ENCODE measurements at regions not wholly inside any gene's neighbourhood (a gene's known extent, or its start where the extent isn't known, plus 50 kb on each side); places are given as distances from the start of the nearest gene placed in this dataset.

DNA sequence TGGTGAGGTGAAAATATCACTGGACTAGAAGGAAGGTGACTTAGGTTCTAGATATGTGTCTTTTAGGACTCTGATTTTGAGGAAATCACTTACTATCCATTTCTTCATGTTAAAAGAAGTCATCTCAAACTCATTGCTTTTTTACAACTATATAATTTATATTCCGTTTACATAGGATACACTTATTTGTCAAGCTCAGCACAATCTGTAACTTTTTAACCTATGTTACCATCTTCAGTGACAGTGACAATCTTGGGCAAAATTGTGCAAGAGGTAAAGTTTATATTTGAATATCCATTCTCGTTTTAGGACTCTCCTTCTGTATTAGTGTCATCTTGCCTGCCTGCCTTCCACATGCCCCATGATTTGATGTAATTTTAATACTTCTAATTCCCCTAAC, 74.0 kb upstream of the FAM83B start:
- Histone ChIP-seq H3K27me3 (ENCODE audit: control insufficient read depth in 1 of 2, insufficient read depth in 2 of 2, low read length in 2 of 2) (no peaks in the 10 kb centered on the region), H3K27ac (ENCODE audit: low read depth, low read length) (no peak overlapping the region), H3K4me1 (ENCODE audit: insufficient read depth, low read length) (no peaks in the 10 kb centered on the region), H3K9me3 (ENCODE audit: low read length) (no peaks in the 10 kb centered on the region), H3K36me3 (ENCODE audit: insufficient read depth, low read length) (no peaks in the 10 kb centered on the region), H3K9ac (ENCODE audit: low read length) (no peak overlapping the region), H3K4me3 (ENCODE audit: low read depth in 1 of 2, low read length in 2 of 2) (no peak overlapping the region)

- H3K27ac ChIP-seq (ENCODE audit: low read depth, low read length): no peak overlapping the region
- H3K4me1 ChIP-seq (ENCODE audit: insufficient read depth, low read length): no peaks in the 10 kb centered on the region
- no peak overlapping the region for H3K9ac ChIP-seq (ENCODE audit: low read length)
- H3K9me3 ChIP-seq (ENCODE audit: low read length): no peaks in the 10 kb centered on the region
- H3K36me3 ChIP-seq (ENCODE audit: insufficient read depth, low read length): no peaks in the 10 kb centered on the region
- no peaks in the 10 kb centered on the region for H3K27me3 ChIP-seq (ENCODE audit: control insufficient read depth in 1 of 2, insufficient read depth in 2 of 2, low read length in 2 of 2)
- no peak overlapping the region for H3K4me3 ChIP-seq (ENCODE audit: low read depth in 1 of 2, low read length in 2 of 2)
Observed at GRCh38 chr6:54775576-54775975, 71.0 kb upstream of the FAM83B start.

GRCh38 chr6:54776891-54777290, 69.7 kb upstream of the FAM83B start:
- H3K4me3 ChIP-seq (ENCODE audit: low read depth in 1 of 2, low read length in 2 of 2): no peak overlapping the region
- no peaks in the 10 kb centered on the region for H3K9me3 ChIP-seq (ENCODE audit: low read length)
- H3K27ac ChIP-seq (ENCODE audit: low read depth, low read length): no peak overlapping the region
- H3K27me3 ChIP-seq (ENCODE audit: control insufficient read depth in 1 of 2, insufficient read depth in 2 of 2, low read length in 2 of 2): no peaks in the 10 kb centered on the region
- no peaks in the 10 kb centered on the region for H3K36me3 ChIP-seq (ENCODE audit: insufficient read depth, low read length)
- H3K4me1 ChIP-seq (ENCODE audit: insufficient read depth, low read length): no peaks in the 10 kb centered on the region
- no peak overlapping the region for H3K9ac ChIP-seq (ENCODE audit: low read length)

DNA sequence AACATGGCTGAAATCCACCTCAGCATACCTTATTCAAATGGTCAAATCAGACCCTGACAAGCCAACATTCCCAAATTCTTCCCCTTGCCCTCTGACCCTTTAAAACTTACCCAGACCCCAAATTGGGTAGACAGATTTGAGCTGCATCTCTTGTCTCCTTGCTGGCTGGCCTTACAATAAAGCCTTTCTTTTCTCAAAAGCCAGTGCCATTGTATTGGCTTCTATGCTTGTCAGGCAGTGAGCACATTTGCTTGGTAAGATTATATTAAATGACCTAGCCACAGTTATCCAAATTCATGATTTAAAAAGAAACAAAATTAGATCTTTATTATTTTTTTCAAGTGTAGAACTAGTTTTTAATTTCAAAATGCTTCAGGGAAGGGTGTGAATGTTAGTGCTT, 67.8 kb upstream of the FAM83B start:
- H3K36me3 ChIP-seq (ENCODE audit: insufficient read depth, low read length): no peaks in the 10 kb centered on the region
- no peaks in the 10 kb centered on the region for H3K27me3 ChIP-seq (ENCODE audit: control insufficient read depth in 1 of 2, insufficient read depth in 2 of 2, low read length in 2 of 2)
- H3K4me3 ChIP-seq (ENCODE audit: low read depth in 1 of 2, low read length in 2 of 2): no peak overlapping the region
- H3K4me1 ChIP-seq (ENCODE audit: insufficient read depth, low read length): no peaks in the 10 kb centered on the region
- H3K9me3 ChIP-seq (ENCODE audit: low read length): no peaks in the 10 kb centered on the region
- no peak overlapping the region for H3K9ac ChIP-seq (ENCODE audit: low read length)
- H3K27ac ChIP-seq (ENCODE audit: low read depth, low read length): no peak overlapping the region

GRCh38 chr6:54784011-54784410, 62.6 kb upstream of the FAM83B start:
- Histone ChIP-seq H3K9ac (ENCODE audit: low read length) (no peak overlapping the region), H3K4me3 (ENCODE audit: low read depth in 1 of 2, low read length in 2 of 2) (no peak overlapping the region), H3K9me3 (ENCODE audit: low read length) (no peaks in the 10 kb centered on the region), H3K36me3 (ENCODE audit: insufficient read depth, low read length) (no peaks in the 10 kb centered on the region), H3K27ac (ENCODE audit: low read depth, low read length) (no peak overlapping the region), H3K27me3 (ENCODE audit: control insufficient read depth in 1 of 2, insufficient read depth in 2 of 2, low read length in 2 of 2) (no peaks in the 10 kb centered on the region), H3K4me1 (ENCODE audit: insufficient read depth, low read length) (no peaks in the 10 kb centered on the region)

GRCh38 chr6:54786154-54786553, 60.4 kb upstream of the FAM83B start:
- Histone ChIP-seq H3K27me3 (ENCODE audit: control insufficient read depth in 1 of 2, insufficient read depth in 2 of 2, low read length in 2 of 2) (no peaks in the 10 kb centered on the region), H3K9me3 (ENCODE audit: low read length) (no peaks in the 10 kb centered on the region), H3K4me1 (ENCODE audit: insufficient read depth, low read length) (no peaks in the 10 kb centered on the region), H3K4me3 (ENCODE audit: low read depth in 1 of 2, low read length in 2 of 2) (no peak overlapping the region), H3K36me3 (ENCODE audit: insufficient read depth, low read length) (no peaks in the 10 kb centered on the region), H3K27ac (ENCODE audit: low read depth, low read length) (no peak overlapping the region), H3K9ac (ENCODE audit: low read length) (no peak overlapping the region)

- Histone ChIP-seq H3K4me3 (ENCODE audit: low read depth in 1 of 2, low read length in 2 of 2) (no peak overlapping the region), H3K27ac (ENCODE audit: low read depth, low read length) (no peak overlapping the region), H3K9me3 (ENCODE audit: low read length) (no peaks in the 10 kb centered on the region), H3K4me1 (ENCODE audit: insufficient read depth, low read length) (no peaks in the 10 kb centered on the region), H3K27me3 (ENCODE audit: control insufficient read depth in 1 of 2, insufficient read depth in 2 of 2, low read length in 2 of 2) (no peaks in the 10 kb centered on the region), H3K36me3 (ENCODE audit: insufficient read depth, low read length) (no peaks in the 10 kb centered on the region), H3K9ac (ENCODE audit: low read length) (no peak overlapping the region)
Observed at GRCh38 chr6:54787825-54788224, 58.7 kb upstream of the FAM83B start.

Measured in muscle layer of colon (tissue), 2 donors.